ENCODE measurements at regions not wholly inside any gene's neighbourhood (a gene's known extent, or its start where the extent isn't known, plus 50 kb on each side); places are given as distances from the start of the nearest gene placed in this dataset.

DNA sequence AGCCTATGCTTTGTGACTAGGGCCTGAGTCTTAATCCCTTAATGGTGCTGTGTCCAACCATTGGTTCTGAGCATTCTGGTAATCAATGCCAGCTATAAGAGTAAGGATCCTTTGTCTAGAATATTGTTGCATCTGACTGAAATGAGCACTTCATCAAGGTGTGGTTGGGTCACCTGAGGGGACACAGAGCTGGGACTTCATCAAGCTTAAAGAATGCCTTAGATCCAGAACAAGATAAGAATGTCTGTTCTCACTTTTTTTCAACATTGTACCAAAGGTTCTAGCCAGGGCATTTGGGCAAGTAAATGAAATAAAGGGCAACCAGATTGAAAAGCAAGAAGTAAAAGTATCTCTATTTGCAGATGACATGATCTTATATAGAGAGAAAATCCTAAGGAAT, 280.4 kb downstream of the MTERF1 start:
- TF ChIP-seq POLR2A (IDR thresholded peaks at IDR 0.05): no peak
- TF ChIP-seq, protein P1, sequence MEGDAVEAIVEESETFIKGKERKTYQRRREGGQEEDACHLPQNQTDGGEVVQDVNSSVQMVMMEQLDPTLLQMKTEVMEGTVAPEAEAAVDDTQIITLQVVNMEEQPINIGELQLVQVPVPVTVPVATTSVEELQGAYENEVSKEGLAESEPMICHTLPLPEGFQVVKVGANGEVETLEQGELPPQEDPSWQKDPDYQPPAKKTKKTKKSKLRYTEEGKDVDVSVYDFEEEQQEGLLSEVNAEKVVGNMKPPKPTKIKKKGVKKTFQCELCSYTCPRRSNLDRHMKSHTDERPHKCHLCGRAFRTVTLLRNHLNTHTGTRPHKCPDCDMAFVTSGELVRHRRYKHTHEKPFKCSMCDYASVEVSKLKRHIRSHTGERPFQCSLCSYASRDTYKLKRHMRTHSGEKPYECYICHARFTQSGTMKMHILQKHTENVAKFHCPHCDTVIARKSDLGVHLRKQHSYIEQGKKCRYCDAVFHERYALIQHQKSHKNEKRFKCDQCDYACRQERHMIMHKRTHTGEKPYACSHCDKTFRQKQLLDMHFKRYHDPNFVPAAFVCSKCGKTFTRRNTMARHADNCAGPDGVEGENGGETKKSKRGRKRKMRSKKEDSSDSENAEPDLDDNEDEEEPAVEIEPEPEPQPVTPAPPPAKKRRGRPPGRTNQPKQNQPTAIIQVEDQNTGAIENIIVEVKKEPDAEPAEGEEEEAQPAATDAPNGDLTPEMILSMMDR (IDR thresholded peaks at IDR 0.05 in 4 of 5, conservative IDR thresholded peaks at IDR 0.05 in 1 of 5): no peak
